ENCODE measurements at regions not wholly inside any gene's neighbourhood (a gene's known extent, or its start where the extent isn't known, plus 50 kb on each side); places are given as distances from the start of the nearest gene placed in this dataset.
A peak's percentile ranks its signal among the peaks of the same experiment; 100 is the strongest.

- H3K4me3 ChIP-seq (ENCODE audit: low read depth, low read length) = no peak overlapping the region
- H3K9me3 ChIP-seq (ENCODE audit: control insufficient read depth, insufficient read depth, low read length) = no peaks in the 10 kb centered on the region
- no CpG with 5 or more reads among the region's 1 CpG for WGBS (ENCODE audit: insufficient coverage)
- no peaks in the 10 kb centered on the region for H3K27me3 ChIP-seq (ENCODE audit: control insufficient read depth, insufficient read depth, low read length)
- no peaks in the 10 kb centered on the region for H3K4me1 ChIP-seq (ENCODE audit: control insufficient read depth, insufficient read depth, low read length)
- no peaks in the 10 kb centered on the region for H3K36me3 ChIP-seq (ENCODE audit: control insufficient read depth, insufficient read depth, low read length)
- no peak overlapping the region for H3K27ac ChIP-seq (ENCODE audit: low read depth, low read length)
- DNase-seq (ENCODE audit: low read depth in 4 of 6, low spot score in 6 of 6) = no peak
Observed at GRCh38 chr12:60437297-60437696, 841.5 kb downstream of the SLC16A7 start.

DNA sequence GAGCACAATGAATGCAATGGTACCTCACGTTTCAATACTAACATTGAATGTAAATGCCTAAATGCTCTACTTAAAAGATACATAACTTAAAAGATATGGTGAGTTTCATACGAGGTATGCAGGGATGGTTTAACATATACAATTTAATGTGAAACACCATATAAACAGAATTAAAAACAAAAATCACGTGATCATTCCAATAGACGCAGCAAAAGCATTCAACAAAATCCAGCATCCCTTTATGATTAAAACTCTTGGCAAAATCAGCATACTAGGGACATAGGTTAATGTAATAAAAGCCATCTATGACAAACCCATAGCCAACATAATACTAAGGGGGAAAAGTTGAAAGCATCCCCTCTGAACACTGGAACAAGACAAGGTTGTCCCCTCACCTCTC lies 845.7 kb downstream of the SLC16A7 start:
- Histone ChIP-seq H3K9me3 (ENCODE audit: control insufficient read depth, insufficient read depth, low read length) (no peaks in the 10 kb centered on the region), H3K36me3 (ENCODE audit: control insufficient read depth, insufficient read depth, low read length) (no peaks in the 10 kb centered on the region)
- no CpG with 5 or more reads among the region's 4 CpGs for WGBS (ENCODE audit: insufficient coverage)

GRCh38 chr12:60451457-60451856 lies 855.6 kb downstream of the SLC16A7 start:
- Histone ChIP-seq H3K36me3 (ENCODE audit: control insufficient read depth, insufficient read depth, low read length) (no peaks in the 10 kb centered on the region), H3K9me3 (ENCODE audit: control insufficient read depth, insufficient read depth, low read length) (no peaks in the 10 kb centered on the region), H3K4me3 (ENCODE audit: low read depth, low read length) (no peak overlapping the region), H3K4me1 (ENCODE audit: control insufficient read depth, insufficient read depth, low read length) (no peaks in the 10 kb centered on the region), H3K27me3 (ENCODE audit: control insufficient read depth, insufficient read depth, low read length) (no peaks in the 10 kb centered on the region), H3K27ac (ENCODE audit: low read depth, low read length) (no peak overlapping the region)
- DNase-seq (ENCODE audit: low read depth in 4 of 6, low spot score in 6 of 6) = no peak

More for the DNA sequence above, 845.7 kb downstream of the SLC16A7 start:
- DNase-seq (ENCODE audit: low read depth in 4 of 6, low spot score in 6 of 6) = no peak
- no peak overlapping the region for H3K4me3 ChIP-seq (ENCODE audit: low read depth, low read length)
- H3K27me3 ChIP-seq (ENCODE audit: control insufficient read depth, insufficient read depth, low read length) = no peaks in the 10 kb centered on the region
- no peaks in the 10 kb centered on the region for H3K4me1 ChIP-seq (ENCODE audit: control insufficient read depth, insufficient read depth, low read length)
- no peak overlapping the region for H3K27ac ChIP-seq (ENCODE audit: low read depth, low read length)

DNA sequence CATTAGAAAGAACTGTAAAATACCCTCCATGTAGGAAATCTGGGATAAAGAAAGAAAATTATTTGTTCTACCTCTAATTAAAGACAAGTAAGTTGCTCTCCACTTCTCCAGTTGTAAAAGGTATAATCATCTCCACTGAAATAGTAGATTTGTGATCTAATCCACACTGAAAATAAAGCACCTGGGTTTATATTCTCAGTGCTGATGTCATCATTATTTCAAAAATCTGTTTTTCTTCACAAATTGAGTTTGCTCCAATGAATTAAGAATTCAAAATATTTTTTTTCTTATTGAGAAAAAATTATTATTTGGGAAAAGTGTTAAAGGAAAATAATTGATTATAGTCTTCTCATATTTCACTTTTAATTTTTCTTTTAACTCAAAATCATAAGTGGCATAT lies 869.2 kb downstream of the SLC16A7 start:
- no peak for DNase-seq (ENCODE audit: low read depth in 4 of 6, low spot score in 6 of 6)
- no peak overlapping the region for H3K27ac ChIP-seq (ENCODE audit: low read depth, low read length)
- H3K4me1 ChIP-seq (ENCODE audit: control insufficient read depth, insufficient read depth, low read length) = no peaks in the 10 kb centered on the region
- H3K4me3 ChIP-seq (ENCODE audit: low read depth, low read length) = no peak overlapping the region
- H3K9me3 ChIP-seq (ENCODE audit: control insufficient read depth, insufficient read depth, low read length) = no peaks in the 10 kb centered on the region
- H3K36me3 ChIP-seq (ENCODE audit: control insufficient read depth, insufficient read depth, low read length) = no peaks in the 10 kb centered on the region
- no peaks in the 10 kb centered on the region for H3K27me3 ChIP-seq (ENCODE audit: control insufficient read depth, insufficient read depth, low read length)

DNA sequence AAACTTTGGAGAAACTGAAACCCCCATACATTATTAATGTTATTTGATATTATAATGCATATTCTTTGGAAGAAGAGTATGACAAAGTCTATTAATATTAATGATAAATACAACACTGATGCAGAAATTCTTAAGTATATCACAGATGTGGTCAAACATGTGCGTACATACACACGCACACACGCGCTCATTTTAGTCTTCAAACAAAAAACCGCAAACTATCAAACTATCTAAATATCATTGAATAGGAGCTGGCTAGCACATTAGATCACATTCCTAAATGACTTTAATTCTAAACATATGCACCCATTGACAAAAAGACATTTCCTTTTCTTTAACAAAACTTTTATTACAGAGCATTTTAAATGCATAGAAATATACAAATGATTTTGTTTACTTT lies 872.7 kb downstream of the SLC16A7 start:
- WGBS (ENCODE audit: insufficient coverage) = 100% methylated on average over 4 of the region's 5 CpGs
- no peak for DNase-seq (ENCODE audit: low read depth in 4 of 6, low spot score in 6 of 6)
- no peaks in the 10 kb centered on the region for H3K36me3 ChIP-seq (ENCODE audit: control insufficient read depth, insufficient read depth, low read length)

GRCh38 chr12:60475825-60476224 lies 880.0 kb downstream of the SLC16A7 start:
- Histone ChIP-seq H3K27ac (ENCODE audit: low read depth, low read length) (no peak overlapping the region), H3K36me3 (ENCODE audit: control insufficient read depth, insufficient read depth, low read length) (no peaks in the 10 kb centered on the region), H3K9me3 (ENCODE audit: control insufficient read depth, insufficient read depth, low read length) (no peaks in the 10 kb centered on the region), H3K4me1 (ENCODE audit: control insufficient read depth, insufficient read depth, low read length) (no peaks in the 10 kb centered on the region), H3K4me3 (ENCODE audit: low read depth, low read length) (no peak overlapping the region), H3K27me3 (ENCODE audit: control insufficient read depth, insufficient read depth, low read length) (no peaks in the 10 kb centered on the region)
- no peak for DNase-seq (ENCODE audit: low read depth in 4 of 6, low spot score in 6 of 6)
- WGBS (ENCODE audit: insufficient coverage) = no CpG with 5 or more reads among the region's 3 CpGs

More for the DNA sequence above, 872.7 kb downstream of the SLC16A7 start:
- Histone ChIP-seq H3K4me3 (ENCODE audit: low read depth, low read length) (no peak overlapping the region), H3K4me1 (ENCODE audit: control insufficient read depth, insufficient read depth, low read length) (no peaks in the 10 kb centered on the region), H3K9me3 (ENCODE audit: control insufficient read depth, insufficient read depth, low read length) (no peaks in the 10 kb centered on the region), H3K27me3 (ENCODE audit: control insufficient read depth, insufficient read depth, low read length) (no peaks in the 10 kb centered on the region), H3K27ac (ENCODE audit: low read depth, low read length) (no peak overlapping the region)

DNA sequence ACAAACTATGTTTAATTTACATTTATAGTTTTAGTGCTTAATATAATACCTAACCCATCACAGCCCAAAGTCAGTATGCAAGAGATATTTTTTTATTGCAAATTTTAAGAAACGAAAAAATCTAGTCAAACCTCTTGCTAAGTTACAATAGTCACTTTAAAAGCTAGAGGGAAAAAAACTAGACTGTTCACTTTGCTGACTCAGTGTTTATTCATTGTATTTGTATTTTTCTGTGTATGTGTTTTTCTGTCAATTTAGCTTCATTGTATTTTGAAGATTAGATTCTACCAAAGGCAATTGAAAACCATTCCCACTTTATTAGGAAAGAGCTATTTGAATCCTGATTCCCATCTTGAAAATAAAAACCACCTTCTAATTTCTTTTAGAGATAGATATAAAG lies 891.5 kb downstream of the SLC16A7 start:
- H3K36me3 ChIP-seq (ENCODE audit: control insufficient read depth, insufficient read depth, low read length) = no peaks in the 10 kb centered on the region
- no peaks in the 10 kb centered on the region for H3K4me1 ChIP-seq (ENCODE audit: control insufficient read depth, insufficient read depth, low read length)
- H3K27me3 ChIP-seq (ENCODE audit: control insufficient read depth, insufficient read depth, low read length) = no peaks in the 10 kb centered on the region
- no peak for DNase-seq (ENCODE audit: low read depth in 4 of 6, low spot score in 6 of 6)
- H3K4me3 ChIP-seq (ENCODE audit: low read depth, low read length) = no peak overlapping the region
- no peak overlapping the region for H3K27ac ChIP-seq (ENCODE audit: low read depth, low read length)
- no peaks in the 10 kb centered on the region for H3K9me3 ChIP-seq (ENCODE audit: control insufficient read depth, insufficient read depth, low read length)
- WGBS (ENCODE audit: insufficient coverage) = no CpG with 5 or more reads among the region's 1 CpG

GRCh38 chr12:60489071-60489470 lies 893.2 kb downstream of the SLC16A7 start:
- H3K4me3 ChIP-seq (ENCODE audit: low read depth, low read length) = no peak overlapping the region
- no peak overlapping the region for H3K27ac ChIP-seq (ENCODE audit: low read depth, low read length)
- no peaks in the 10 kb centered on the region for H3K27me3 ChIP-seq (ENCODE audit: control insufficient read depth, insufficient read depth, low read length)
- no peaks in the 10 kb centered on the region for H3K9me3 ChIP-seq (ENCODE audit: control insufficient read depth, insufficient read depth, low read length)
- no peak for DNase-seq (ENCODE audit: low read depth in 4 of 6, low spot score in 6 of 6)
- H3K36me3 ChIP-seq (ENCODE audit: control insufficient read depth, insufficient read depth, low read length) = no peaks in the 10 kb centered on the region
- no peaks in the 10 kb centered on the region for H3K4me1 ChIP-seq (ENCODE audit: control insufficient read depth, insufficient read depth, low read length)

DNA sequence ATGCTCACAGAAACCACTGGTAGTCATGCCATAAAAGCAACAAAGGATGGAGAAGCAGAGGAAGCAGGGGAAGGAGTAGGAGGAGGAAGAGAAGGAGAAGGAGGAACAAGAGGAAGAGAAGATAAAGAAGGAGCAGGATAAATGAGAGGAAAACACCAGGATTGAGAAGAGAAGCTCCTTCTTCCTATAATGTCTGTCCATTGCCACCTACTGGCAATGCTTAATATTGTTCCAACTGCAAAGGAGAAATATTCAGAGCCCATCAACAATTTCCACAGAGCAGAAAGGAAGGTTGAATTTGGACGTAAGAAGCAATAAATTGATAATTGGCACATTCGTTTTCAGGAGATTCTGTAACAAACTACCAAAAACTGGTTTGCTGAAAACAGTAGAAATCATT lies 898.4 kb downstream of the SLC16A7 start:
- Histone ChIP-seq H3K36me3 (ENCODE audit: control insufficient read depth, insufficient read depth, low read length) (no peaks in the 10 kb centered on the region), H3K4me1 (ENCODE audit: control insufficient read depth, insufficient read depth, low read length) (no peaks in the 10 kb centered on the region), H3K27ac (ENCODE audit: low read depth, low read length) (no peak overlapping the region), H3K4me3 (ENCODE audit: low read depth, low read length) (no peak overlapping the region), H3K27me3 (ENCODE audit: control insufficient read depth, insufficient read depth, low read length) (no peaks in the 10 kb centered on the region), H3K9me3 (ENCODE audit: control insufficient read depth, insufficient read depth, low read length) (peaks cover 2% of the 10 kb centered on the region)
- peak in 5 of 6 donors; percentile 2 to 74 (median 15) for DNase-seq (ENCODE audit: low read depth in 4 of 6, low spot score in 6 of 6)
- 40% methylated on average over 1 of the region's 2 CpGs for WGBS (ENCODE audit: insufficient coverage)

GRCh38 chr12:60498656-60499055 lies 902.8 kb downstream of the SLC16A7 start:
- Histone ChIP-seq H3K27ac (ENCODE audit: low read depth, low read length) (no peak overlapping the region), H3K9me3 (ENCODE audit: control insufficient read depth, insufficient read depth, low read length) (peaks cover 2% of the 10 kb centered on the region), H3K36me3 (ENCODE audit: control insufficient read depth, insufficient read depth, low read length) (no peaks in the 10 kb centered on the region), H3K4me3 (ENCODE audit: low read depth, low read length) (no peak overlapping the region), H3K27me3 (ENCODE audit: control insufficient read depth, insufficient read depth, low read length) (no peaks in the 10 kb centered on the region), H3K4me1 (ENCODE audit: control insufficient read depth, insufficient read depth, low read length) (no peaks in the 10 kb centered on the region)
- DNase-seq (ENCODE audit: low read depth in 4 of 6, low spot score in 6 of 6) = no peak
- no CpG with 5 or more reads among the region's 1 CpG for WGBS (ENCODE audit: insufficient coverage)
